ENCODE measurements at regions not wholly inside any gene's neighbourhood (a gene's known extent, or its start where the extent isn't known, plus 50 kb on each side); places are given as distances from the start of the nearest gene placed in this dataset.
A peak's percentile ranks its signal among the peaks of the same experiment; 100 is the strongest.

DNA sequence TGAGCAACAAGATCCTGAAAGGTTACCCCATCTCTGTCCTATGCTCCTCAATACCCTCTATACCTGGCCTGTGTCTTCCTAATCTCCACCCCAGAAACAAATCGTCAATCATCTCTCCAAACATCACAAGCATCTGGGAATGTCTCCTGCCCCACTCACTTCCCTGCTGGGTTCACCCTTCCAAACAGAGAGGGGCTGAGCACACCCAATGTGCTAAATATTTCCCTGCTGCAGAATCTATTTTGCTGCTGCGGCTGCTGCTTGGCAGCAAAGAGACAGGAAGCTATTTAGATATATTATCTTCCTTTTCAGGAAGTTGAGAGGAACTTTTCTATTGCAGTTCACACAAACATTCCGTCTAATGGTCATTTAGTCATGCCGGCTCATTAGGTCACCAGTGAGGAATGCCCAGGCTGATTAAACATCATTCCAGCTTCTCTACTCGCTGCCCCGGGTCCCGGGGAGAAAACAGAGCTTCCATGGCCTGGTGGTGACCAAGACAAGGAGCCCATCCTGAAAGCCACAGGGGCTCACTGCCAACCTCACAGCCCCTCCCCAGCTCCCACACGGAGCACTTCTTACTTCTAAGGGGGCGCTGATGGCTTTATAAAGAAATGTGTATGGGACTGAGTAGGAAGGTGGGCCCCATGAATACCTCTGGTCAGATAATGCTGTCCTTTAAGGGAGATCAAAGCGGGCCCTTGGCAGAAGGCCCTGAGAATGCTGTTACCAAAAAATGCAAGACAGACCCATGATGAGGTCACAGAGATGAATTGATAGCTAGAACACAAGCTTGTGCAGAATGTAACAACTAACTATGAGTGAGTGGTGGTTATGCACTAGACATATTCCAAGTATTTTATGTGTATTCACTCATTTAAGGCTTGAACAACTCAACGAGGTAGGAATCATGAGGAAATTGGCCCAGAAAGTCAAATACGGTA lies 218.3 kb downstream of the SOX9 start:
- peak overlapping the region; percentile 97 for H3K27ac ChIP-seq
- peak; percentile 97 for DNase-seq
- H3K36me3 ChIP-seq (replicated peaks), result no peaks in the 10 kb centered on the region
- in situ Hi-C loops (cut with HindIII; ENCODE audit: low pct_ligation_motif_present, low sequenced_read_pairs), result no loop called here
- no peak overlapping the region for H3K4me3 ChIP-seq (ENCODE audit: low read depth, low read length)
- H3K27me3 ChIP-seq (replicated peaks), result no peaks in the 10 kb centered on the region
- TF ChIP-seq, protein P1, sequence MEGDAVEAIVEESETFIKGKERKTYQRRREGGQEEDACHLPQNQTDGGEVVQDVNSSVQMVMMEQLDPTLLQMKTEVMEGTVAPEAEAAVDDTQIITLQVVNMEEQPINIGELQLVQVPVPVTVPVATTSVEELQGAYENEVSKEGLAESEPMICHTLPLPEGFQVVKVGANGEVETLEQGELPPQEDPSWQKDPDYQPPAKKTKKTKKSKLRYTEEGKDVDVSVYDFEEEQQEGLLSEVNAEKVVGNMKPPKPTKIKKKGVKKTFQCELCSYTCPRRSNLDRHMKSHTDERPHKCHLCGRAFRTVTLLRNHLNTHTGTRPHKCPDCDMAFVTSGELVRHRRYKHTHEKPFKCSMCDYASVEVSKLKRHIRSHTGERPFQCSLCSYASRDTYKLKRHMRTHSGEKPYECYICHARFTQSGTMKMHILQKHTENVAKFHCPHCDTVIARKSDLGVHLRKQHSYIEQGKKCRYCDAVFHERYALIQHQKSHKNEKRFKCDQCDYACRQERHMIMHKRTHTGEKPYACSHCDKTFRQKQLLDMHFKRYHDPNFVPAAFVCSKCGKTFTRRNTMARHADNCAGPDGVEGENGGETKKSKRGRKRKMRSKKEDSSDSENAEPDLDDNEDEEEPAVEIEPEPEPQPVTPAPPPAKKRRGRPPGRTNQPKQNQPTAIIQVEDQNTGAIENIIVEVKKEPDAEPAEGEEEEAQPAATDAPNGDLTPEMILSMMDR (IDR thresholded peaks at IDR 0.05; ENCODE audit: low read depth, low read length, missing control alignments), result peak; percentile 10

DNA sequence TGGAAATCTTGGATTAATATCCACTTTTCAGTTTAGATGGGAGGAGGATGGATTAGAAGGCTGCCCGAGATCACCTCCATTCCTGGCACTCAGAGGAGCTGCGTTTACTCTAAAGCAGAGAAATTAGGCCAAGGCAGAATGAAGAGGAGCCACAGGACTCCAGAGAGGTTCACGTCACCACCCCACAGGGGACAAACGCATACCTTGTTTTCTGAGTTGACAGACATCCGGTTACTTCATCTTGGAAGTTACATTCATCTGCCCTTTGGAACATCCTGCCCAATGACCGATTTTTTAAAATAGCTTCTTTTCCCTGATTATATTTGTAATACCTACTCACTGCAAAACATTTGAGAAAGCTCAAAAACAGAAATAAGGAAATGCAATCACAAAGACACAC lies 220.0 kb downstream of the SOX9 start:
- no peaks in the 10 kb centered on the region for H3K27me3 ChIP-seq (replicated peaks)
- in situ Hi-C loops (cut with HindIII; ENCODE audit: low pct_ligation_motif_present, low sequenced_read_pairs), result no loop called here
- no peaks in the 10 kb centered on the region for H3K36me3 ChIP-seq (replicated peaks)
- DNase-seq, result no peak
- no peak overlapping the region for H3K27ac ChIP-seq
- H3K4me3 ChIP-seq (ENCODE audit: low read depth, low read length), result no peak overlapping the region
- TF ChIP-seq, protein P1 (IDR thresholded peaks at IDR 0.05; ENCODE audit: low read depth, low read length, missing control alignments), result no peak

DNA sequence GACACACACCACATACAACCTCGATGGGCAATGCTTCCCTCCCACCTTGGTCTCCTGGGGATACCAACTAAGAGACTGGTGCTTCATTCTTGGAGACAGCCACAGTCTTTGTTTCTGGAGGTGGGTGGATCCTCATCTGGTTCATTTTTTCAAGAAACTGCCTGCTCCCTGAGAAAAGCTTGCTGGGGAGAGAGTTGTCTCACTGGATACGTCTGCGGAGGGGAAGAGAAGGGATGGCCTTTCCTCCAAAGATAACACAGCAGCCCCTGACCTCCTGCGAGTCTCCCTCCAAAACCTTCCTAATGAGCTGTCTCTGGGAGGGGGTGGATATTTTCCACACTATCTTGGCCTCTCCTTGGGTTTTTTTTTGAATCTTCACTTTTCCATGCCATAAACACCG lies 221.2 kb downstream of the SOX9 start:
- Histone ChIP-seq H3K36me3 (replicated peaks) (no peaks in the 10 kb centered on the region), H3K4me3 (ENCODE audit: low read depth, low read length) (no peak overlapping the region), H3K27me3 (replicated peaks) (no peaks in the 10 kb centered on the region), H3K27ac (no peak overlapping the region)
- in situ Hi-C loops (cut with HindIII; ENCODE audit: low pct_ligation_motif_present, low sequenced_read_pairs), result no loop called here
- no peak for DNase-seq
- TF ChIP-seq, protein P1 (IDR thresholded peaks at IDR 0.05; ENCODE audit: low read depth, low read length, missing control alignments), result no peak

DNA sequence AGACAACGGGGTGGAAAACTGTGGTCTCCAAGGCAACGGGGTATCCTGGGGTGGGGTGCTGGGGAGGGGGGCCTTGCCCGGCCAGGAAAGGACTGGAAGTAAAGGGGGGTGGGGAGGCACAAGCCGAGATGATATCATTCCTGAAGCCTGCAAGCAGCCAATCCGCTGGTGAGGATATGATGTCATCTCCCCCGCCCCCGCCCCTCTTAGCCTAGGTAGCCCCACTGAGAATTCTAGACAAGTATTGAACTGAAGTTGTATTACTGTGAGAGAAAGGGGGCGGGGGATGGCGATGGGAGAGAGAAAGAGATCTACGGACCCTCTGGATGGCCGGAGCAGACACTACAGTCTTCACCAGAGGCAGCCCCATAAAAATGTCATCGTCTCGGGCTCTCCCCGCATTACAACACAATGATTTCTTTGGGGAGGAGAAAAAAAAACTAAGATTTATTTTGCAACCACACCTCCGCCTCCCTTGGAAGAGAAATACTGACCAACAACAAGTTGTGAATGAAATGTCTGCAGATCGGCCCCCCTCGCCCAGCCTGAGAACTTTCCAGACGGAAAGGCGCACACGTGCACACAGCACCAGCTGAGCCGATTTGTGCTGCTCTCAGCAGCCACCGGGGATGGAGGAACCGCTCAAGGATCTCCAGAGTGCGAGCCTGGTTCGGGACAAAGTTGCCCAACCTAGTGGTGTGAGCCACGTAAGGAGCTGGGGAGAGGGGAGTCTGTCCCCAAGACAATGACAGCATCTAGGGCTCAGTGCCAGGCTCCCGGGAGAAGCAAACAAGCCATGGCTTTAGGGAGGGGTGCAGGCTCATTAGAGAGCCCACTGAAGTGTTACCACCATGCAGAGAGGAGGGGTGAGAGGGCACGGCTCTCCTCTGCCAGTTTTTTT lies 222.1 kb downstream of the SOX9 start:
- no peak overlapping the region for H3K4me3 ChIP-seq (ENCODE audit: low read depth, low read length)
- TF ChIP-seq, protein P1 (IDR thresholded peaks at IDR 0.05; ENCODE audit: low read depth, low read length, missing control alignments), result no peak
- in situ Hi-C loops (cut with HindIII; ENCODE audit: low pct_ligation_motif_present, low sequenced_read_pairs), result no loop called here
- no peak overlapping the region for H3K27ac ChIP-seq
- H3K27me3 ChIP-seq (replicated peaks), result no peaks in the 10 kb centered on the region
- H3K36me3 ChIP-seq (replicated peaks), result no peaks in the 10 kb centered on the region
- DNase-seq, result no peak

DNA sequence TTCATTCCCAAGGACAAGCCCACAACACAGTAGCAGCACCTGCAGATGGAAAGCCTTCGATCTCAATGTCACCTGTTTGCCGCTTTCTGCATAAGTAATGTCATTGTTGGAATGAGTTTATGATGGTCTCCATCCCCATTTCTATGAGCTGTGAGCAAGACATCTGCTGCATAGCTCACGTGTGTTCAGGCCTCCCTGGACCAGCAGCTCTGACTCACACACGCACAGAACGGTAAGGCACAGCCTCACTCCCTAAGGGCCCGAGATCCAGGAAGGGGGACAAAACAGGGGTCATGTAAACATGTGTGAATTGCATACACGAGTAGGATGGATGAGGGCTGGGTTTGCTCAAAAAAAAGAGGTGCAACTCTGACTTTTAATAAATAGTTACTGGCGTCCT lies 223.1 kb downstream of the SOX9 start:
- in situ Hi-C loops (cut with HindIII; ENCODE audit: low pct_ligation_motif_present, low sequenced_read_pairs), result no loop called here
- no peak for DNase-seq

More for the DNA sequence above, 223.1 kb downstream of the SOX9 start:
- Histone ChIP-seq H3K4me3 (ENCODE audit: low read depth, low read length) (no peak overlapping the region), H3K27ac (no peak overlapping the region), H3K36me3 (replicated peaks) (no peaks in the 10 kb centered on the region), H3K27me3 (replicated peaks) (no peaks in the 10 kb centered on the region)
- TF ChIP-seq, protein P1 (IDR thresholded peaks at IDR 0.05; ENCODE audit: low read depth, low read length, missing control alignments), result no peak

Data from brain microvascular endothelial cell (primary cell).